ENCODE measurements at regions not wholly inside any gene's neighbourhood (a gene's known extent, or its start where the extent isn't known, plus 50 kb on each side); places are given as distances from the start of the nearest gene placed in this dataset.
A peak's percentile ranks its signal among the peaks of the same experiment; 100 is the strongest.

DNA sequence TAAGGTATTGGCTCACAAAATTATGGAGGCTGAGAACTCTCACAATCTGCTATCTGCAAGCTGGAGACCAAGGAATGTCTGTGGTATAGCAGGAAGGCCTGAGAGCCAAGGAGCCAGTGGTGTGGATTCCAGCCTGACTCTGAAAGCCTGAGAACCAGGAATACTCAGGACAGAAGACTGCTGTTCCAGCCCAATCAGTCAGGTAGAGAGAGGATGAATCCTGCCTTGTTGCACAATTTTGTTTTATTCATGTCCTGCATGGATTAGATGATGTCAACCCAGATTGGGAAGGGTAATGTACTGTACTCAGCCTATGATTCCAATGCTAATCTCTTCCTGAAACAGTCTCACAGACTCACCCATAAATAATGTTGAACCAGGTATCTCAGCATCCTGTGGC is 312.4 kb upstream of the KCNMB2 start:
- TF ChIP-seq, protein P1, sequence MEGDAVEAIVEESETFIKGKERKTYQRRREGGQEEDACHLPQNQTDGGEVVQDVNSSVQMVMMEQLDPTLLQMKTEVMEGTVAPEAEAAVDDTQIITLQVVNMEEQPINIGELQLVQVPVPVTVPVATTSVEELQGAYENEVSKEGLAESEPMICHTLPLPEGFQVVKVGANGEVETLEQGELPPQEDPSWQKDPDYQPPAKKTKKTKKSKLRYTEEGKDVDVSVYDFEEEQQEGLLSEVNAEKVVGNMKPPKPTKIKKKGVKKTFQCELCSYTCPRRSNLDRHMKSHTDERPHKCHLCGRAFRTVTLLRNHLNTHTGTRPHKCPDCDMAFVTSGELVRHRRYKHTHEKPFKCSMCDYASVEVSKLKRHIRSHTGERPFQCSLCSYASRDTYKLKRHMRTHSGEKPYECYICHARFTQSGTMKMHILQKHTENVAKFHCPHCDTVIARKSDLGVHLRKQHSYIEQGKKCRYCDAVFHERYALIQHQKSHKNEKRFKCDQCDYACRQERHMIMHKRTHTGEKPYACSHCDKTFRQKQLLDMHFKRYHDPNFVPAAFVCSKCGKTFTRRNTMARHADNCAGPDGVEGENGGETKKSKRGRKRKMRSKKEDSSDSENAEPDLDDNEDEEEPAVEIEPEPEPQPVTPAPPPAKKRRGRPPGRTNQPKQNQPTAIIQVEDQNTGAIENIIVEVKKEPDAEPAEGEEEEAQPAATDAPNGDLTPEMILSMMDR (IDR thresholded peaks at IDR 0.05; ENCODE audit: low read depth, low read length): no peak
- no peak for DNase-seq (ENCODE audit: low read depth, low spot score)
- no peak overlapping the region for H3K4me3 ChIP-seq (ENCODE audit: low read depth, low read length)
- in situ Hi-C loops (cut with HindIII; ENCODE audit: low sequenced_read_pairs): no loop called here

DNA sequence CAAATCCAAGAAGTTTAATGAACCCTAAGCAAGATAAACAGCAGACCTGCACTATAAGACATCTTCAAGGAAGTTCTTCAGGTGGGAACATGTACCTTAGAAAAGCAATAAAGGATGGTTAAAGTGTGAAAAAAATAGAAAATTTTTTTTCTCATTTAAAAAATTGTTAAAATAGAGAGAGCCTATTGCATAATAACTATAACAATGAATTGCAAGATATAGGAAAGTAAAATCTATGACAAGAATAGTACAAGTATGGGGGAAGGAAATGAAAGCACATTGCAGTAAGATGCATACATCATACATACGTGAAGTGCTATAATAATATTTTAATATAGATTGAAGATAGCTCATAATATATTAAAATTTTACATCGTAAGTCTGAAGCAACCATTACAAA is 310.1 kb upstream of the KCNMB2 start:
- H3K4me3 ChIP-seq (ENCODE audit: low read depth, low read length): no peak overlapping the region
- in situ Hi-C loops (cut with HindIII; ENCODE audit: low sequenced_read_pairs): no loop called here
- no peak for DNase-seq (ENCODE audit: low read depth, low spot score)
- TF ChIP-seq, protein P1 (IDR thresholded peaks at IDR 0.05; ENCODE audit: low read depth, low read length): no peak

DNA sequence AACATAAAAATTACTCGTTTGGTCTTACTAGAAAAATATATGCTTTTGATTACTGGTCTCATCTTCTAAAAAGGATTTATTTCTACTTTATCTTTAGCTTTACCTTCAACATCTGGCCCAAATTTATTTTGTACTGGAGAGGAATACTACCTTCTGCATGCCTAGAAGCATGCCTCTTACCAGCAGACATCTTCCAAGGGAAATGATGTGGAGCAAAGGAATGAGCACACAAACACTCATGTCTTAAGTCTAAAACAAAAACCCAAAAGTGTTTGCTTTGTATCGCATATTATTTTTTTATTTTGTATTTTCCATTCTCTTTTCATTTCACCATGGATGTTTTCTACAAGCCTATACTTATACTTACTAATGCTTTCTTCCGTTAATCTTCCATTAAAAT is 304.6 kb upstream of the KCNMB2 start:
- in situ Hi-C loops (cut with HindIII; ENCODE audit: low sequenced_read_pairs): no loop called here
- no peak for DNase-seq (ENCODE audit: low read depth, low spot score)
- TF ChIP-seq, protein P1 (IDR thresholded peaks at IDR 0.05; ENCODE audit: low read depth, low read length): no peak
- H3K4me3 ChIP-seq (ENCODE audit: low read depth, low read length): no peak overlapping the region

DNA sequence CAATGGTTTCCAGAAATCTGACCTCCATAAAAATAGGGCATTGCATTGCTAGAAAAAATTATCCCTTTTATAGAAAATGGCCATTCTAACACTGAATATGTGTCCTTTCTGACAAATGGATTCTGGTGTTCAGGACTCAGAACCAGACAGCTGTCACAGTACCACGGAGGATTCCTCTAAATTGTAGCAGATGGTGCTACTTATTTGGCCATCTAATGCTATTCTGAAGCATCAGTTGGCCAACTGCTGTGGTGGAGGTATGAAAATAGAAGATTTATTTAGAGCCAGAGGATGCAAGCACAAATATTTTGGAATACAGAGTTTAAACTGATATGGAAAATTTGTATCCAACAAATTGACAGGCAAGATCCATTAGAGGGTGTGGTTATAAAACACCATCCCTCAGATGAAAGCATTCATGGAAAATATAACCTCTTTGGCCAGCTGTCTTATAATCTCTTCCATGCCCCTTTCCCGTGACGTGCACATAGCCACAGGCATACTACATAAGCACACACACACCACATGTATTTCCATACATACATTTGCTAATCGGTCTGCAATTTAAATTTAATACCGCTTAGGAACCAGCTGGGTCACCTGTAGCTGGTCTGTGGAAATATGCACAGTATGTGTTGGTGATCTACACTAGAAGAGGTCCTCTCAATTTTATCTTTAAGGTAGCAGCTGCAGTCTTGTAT is 302.7 kb upstream of the KCNMB2 start:
- in situ Hi-C loops (cut with HindIII; ENCODE audit: low sequenced_read_pairs): no loop called here
- DNase-seq (ENCODE audit: low read depth, low spot score): no peak
- H3K4me3 ChIP-seq (ENCODE audit: low read depth, low read length): no peak overlapping the region
- TF ChIP-seq, protein P1 (IDR thresholded peaks at IDR 0.05; ENCODE audit: low read depth, low read length): no peak

DNA sequence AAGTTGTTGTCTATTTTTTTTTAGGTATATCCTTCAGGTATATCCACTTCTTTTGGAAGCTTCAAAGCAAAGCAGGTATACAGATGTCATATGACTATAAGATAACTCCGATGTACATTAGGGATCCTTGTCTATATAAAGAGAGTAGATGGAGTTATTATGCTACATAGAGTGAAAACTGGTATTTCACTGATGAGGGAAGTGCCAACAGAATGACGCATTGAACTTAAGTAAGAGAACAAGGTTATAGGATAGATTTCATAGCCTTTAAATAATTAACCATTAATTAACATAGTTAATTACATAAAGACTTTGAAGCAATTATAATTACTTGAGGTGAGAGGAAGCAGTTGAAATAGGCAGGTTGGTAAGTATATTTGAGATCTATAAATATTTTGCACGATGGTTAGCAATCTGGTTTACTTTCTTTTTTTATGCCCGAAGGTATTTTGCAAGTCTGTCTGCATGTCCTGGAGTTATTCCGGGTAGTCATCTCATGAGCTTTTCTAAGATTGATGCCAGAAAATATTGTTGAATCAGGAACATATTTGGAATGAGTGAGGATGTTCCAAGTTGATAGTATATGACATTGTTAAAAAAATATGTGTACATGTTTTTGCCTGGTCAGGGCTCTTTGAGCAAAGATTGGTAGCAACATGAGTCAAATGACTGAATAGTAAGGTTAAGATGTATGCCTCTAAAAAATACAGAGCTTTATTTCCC is 299.5 kb upstream of the KCNMB2 start:
- TF ChIP-seq, protein P1 (IDR thresholded peaks at IDR 0.05; ENCODE audit: low read depth, low read length): no peak
- DNase-seq (ENCODE audit: low read depth, low spot score): peak; percentile 16
- H3K4me3 ChIP-seq (ENCODE audit: low read depth, low read length): no peak overlapping the region
- in situ Hi-C loops (cut with HindIII; ENCODE audit: low sequenced_read_pairs): no loop called here

DNA sequence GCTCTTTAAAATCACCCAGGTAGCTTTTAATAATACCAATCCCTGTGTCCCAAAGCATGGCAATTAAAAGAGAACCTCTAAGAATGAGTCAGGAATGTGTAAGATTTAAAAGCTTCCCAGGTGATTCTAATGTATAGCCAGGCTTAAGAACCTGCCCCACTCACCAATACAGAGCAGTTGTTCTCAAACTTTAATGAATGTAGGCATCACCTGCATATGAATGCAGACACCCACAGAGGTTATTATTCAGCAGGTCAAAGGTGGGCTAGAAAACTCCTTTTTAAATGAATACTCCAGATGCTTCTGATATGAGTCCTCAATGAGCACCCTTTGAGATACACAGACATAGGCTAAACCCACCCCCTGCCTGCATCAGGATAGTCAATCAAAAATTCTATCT is 298.1 kb upstream of the KCNMB2 start:
- DNase-seq (ENCODE audit: low read depth, low spot score): no peak
- in situ Hi-C loops (cut with HindIII; ENCODE audit: low sequenced_read_pairs): no loop called here
- TF ChIP-seq, protein P1 (IDR thresholded peaks at IDR 0.05; ENCODE audit: low read depth, low read length): no peak
- H3K4me3 ChIP-seq (ENCODE audit: low read depth, low read length): no peak overlapping the region

Measured in astrocyte of the spinal cord (primary cell).